H9 (cell line): ENCODE measurements at regions not wholly inside any gene's neighbourhood (a gene's known extent, or its start where the extent isn't known, plus 50 kb on each side); places are given as distances from the start of the nearest gene placed in this dataset.

Source experiments
- DNase-seq: peaks from one replicate; pipeline ENCODE4 v3.0.0-alpha.2; 2017
- H2AFZ ChIP-seq: one replicate; pipeline ENCODE4 v1.6.1; 2013; ENCODE audit warnings: mild to moderate bottlenecking, low read length, control low read depth, moderate library complexity
- H2AK5ac ChIP-seq: 2 replicates; pipeline ENCODE4 v1.6.1; 2013; ENCODE audit warnings: low read length, control low read depth, mixed read lengths; ENCODE audit not compliant: insufficient read length
- H2BK120ac ChIP-seq: one replicate; pipeline ENCODE4 v1.6.1; 2013; ENCODE audit warnings: low read depth, mild to moderate bottlenecking, low read length, control low read depth, inconsistent platforms; ENCODE audit not compliant: poor library complexity, severe bottlenecking
- H2BK12ac ChIP-seq: 2 replicates; pipeline ENCODE4 v1.6.1; 2013; ENCODE audit warnings: low read length, control low read depth, mixed read lengths, low read depth; ENCODE audit not compliant: insufficient read length
- H2BK15ac ChIP-seq: 2 replicates; pipeline ENCODE4 v1.6.1; 2013; ENCODE audit warnings: low read depth, low read length, control low read depth
- H2BK20ac ChIP-seq: one replicate; pipeline ENCODE4 v1.6.1; 2013; ENCODE audit warnings: low read depth, mild to moderate bottlenecking, low read length, control low read depth, inconsistent platforms; ENCODE audit not compliant: poor library complexity, severe bottlenecking
- H2BK5ac ChIP-seq: 2 replicates; pipeline ENCODE4 v1.6.1; 2013; ENCODE audit warnings: low read length, control low read depth, mixed read lengths; ENCODE audit not compliant: insufficient read length
- H3K14ac ChIP-seq: 2 replicates; pipeline ENCODE4 v1.6.1; 2013; ENCODE audit warnings: low read length, control low read depth; ENCODE audit not compliant: insufficient read depth
- H3K18ac ChIP-seq: 2 replicates; pipeline ENCODE4 v1.6.1; 2013; ENCODE audit warnings: low read depth, mild to moderate bottlenecking, mixed read lengths, low read length, control low read depth; ENCODE audit not compliant: insufficient read length
- H3K23ac ChIP-seq: 2 replicates; pipeline ENCODE4 v1.6.1; 2013; ENCODE audit warnings: low read length, control low read depth, mixed read lengths, low read depth; ENCODE audit not compliant: insufficient read length
- H3K23me2 ChIP-seq: 2 replicates; pipeline ENCODE4 v1.6.1; 2013; ENCODE audit warnings: low read depth, mild to moderate bottlenecking, mixed read lengths, low read length, control low read depth; ENCODE audit not compliant: insufficient read length, poor library complexity, severe bottlenecking
- H3K27ac ChIP-seq: 2 replicates; pipeline ENCODE4 v1.5.1; 2013; ENCODE audit warnings: low read length, control low read depth, mixed read lengths, low read depth; ENCODE audit not compliant: insufficient read length
- H3K27me3 ChIP-seq: 2 replicates; pipeline ENCODE4 v1.6.1; 2013; ENCODE audit warnings: low read length, control low read depth, inconsistent platforms; ENCODE audit not compliant: insufficient read depth
- H3K4ac ChIP-seq: 2 replicates; pipeline ENCODE4 v1.6.1; 2013; ENCODE audit warnings: low read depth, mild to moderate bottlenecking, control low read depth, inconsistent platforms, low read length, moderate library complexity
- H3K4me1 ChIP-seq: 2 replicates; pipeline ENCODE4 v1.6.1; 2013; ENCODE audit warnings: low read length, control low read depth, inconsistent platforms; ENCODE audit not compliant: insufficient read depth
- H3K4me2 ChIP-seq: 2 replicates; pipeline ENCODE4 v1.6.1; 2013; ENCODE audit warnings: low read length, control low read depth, mixed read lengths; ENCODE audit not compliant: insufficient read length, insufficient read depth
- H3K56ac ChIP-seq: 2 replicates; pipeline ENCODE4 v1.6.1; 2013; ENCODE audit warnings: low read depth, mild to moderate bottlenecking, mixed read lengths, low read length, control low read depth; ENCODE audit not compliant: insufficient read length
- H3K79me1 ChIP-seq: 2 replicates; pipeline ENCODE4 v1.6.1; 2013; ENCODE audit warnings: low read depth, mild to moderate bottlenecking, moderate library complexity, low read length, control low read depth, inconsistent platforms; ENCODE audit not compliant: insufficient read depth, poor library complexity, severe bottlenecking
- H3K79me2 ChIP-seq: 2 replicates; pipeline ENCODE4 v1.6.1; 2013; ENCODE audit warnings: low read length, control low read depth, inconsistent platforms; ENCODE audit not compliant: insufficient read depth
- H3K9ac ChIP-seq: 2 replicates; pipeline ENCODE4 v1.6.1; 2013; ENCODE audit warnings: low read length, control low read depth, mixed read lengths; ENCODE audit not compliant: insufficient read length; ENCODE audit errors: extremely low read depth
- H3K9me3 ChIP-seq: one replicate; pipeline ENCODE4 v1.6.1; 2013; ENCODE audit warnings: low read depth, low read length, inconsistent platforms; ENCODE audit not compliant: control insufficient read depth
- H3T11ph ChIP-seq: one replicate; pipeline ENCODE4 v1.6.1; 2013; ENCODE audit warnings: mild to moderate bottlenecking, low read length, control low read depth, inconsistent platforms
- H4K20me1 ChIP-seq: one replicate; pipeline ENCODE4 v1.6.1; 2013; ENCODE audit not compliant: control insufficient read depth, insufficient read length, insufficient read depth
- H4K5ac ChIP-seq: 2 replicates; pipeline ENCODE4 v1.6.1; 2013; ENCODE audit warnings: low read depth, mild to moderate bottlenecking, mixed read lengths, low read length, control low read depth; ENCODE audit not compliant: insufficient read length
- H4K8ac ChIP-seq: replicated peaks from 2 replicates; pipeline ENCODE4 v1.6.1; 2013; ENCODE audit warnings: low read length, control low read depth, mixed read lengths, low read depth; ENCODE audit not compliant: insufficient read length
- H4K91ac ChIP-seq: 2 replicates; pipeline ENCODE4 v1.6.1; 2013; ENCODE audit warnings: low read depth, mild to moderate bottlenecking, moderate library complexity, mixed read lengths, low read length, control low read depth; ENCODE audit not compliant: insufficient read length
- H3K27ac Mint-ChIP-seq, 3 experiments: 2 replicates in 2 of 3; 3 replicates in 1 of 3; pipeline ENCODE4 v1.8.0; 2020 to 2021; ENCODE audit warnings: mixed read lengths in 3 of 3, mild to moderate bottlenecking in 1 of 3, moderate library complexity in 1 of 3
- H3K27me3 Mint-ChIP-seq: 2 replicates; pipeline ENCODE4 v1.8.0; 2021; ENCODE audit warnings: low read depth, mild to moderate bottlenecking, moderate library complexity, mixed read lengths
- H3K36me3 Mint-ChIP-seq, 3 experiments: 2 replicates in 2 of 3; 3 replicates in 1 of 3; pipeline ENCODE4 v1.8.0; 2020 to 2021; ENCODE audit warnings: low read depth in 3 of 3, mixed read lengths in 3 of 3; ENCODE audit not compliant: insufficient read depth in 1 of 3
- H3K4me1 Mint-ChIP-seq, 2 experiments: 2 replicates each; pipeline ENCODE4 v1.8.0; 2020; ENCODE audit warnings: mixed read lengths in 2 of 2
- H3K4me3 Mint-ChIP-seq, 2 experiments: 2 replicates in 1 of 2; 3 replicates in 1 of 2; pipeline ENCODE4 v1.8.0; 2020 to 2021; ENCODE audit warnings: mild to moderate bottlenecking in 2 of 2, mixed read lengths in 2 of 2, moderate library complexity in 1 of 2
- H3K9me3 Mint-ChIP-seq, 2 experiments: 2 replicates in 1 of 2; 3 replicates in 1 of 2; pipeline ENCODE4 v1.8.0; 2020; ENCODE audit warnings: mild to moderate bottlenecking in 2 of 2, mixed read lengths in 2 of 2, moderate library complexity in 1 of 2
- WGBS: extraction: QIAGEN DNeasy Blood & Tissue Kit; methylation state at CpG from one replicate; pipeline ENCODE4 v1.1.7; 2013; ENCODE audit warnings: missing lambda C conversion rate, low lambda C conversion rate, mixed read lengths; ENCODE audit not compliant: insufficient read length; ENCODE audit errors: extremely low coverage; 5-methylcytosine and 5-hydroxymethylcytosine counted together
- TF ChIP-seq, protein P1 (sequence below): fragments of 200-600 bp; sonication (generic); conservative IDR thresholded peaks from 3 replicates; pipeline ENCODE4 v1.8.0; 2021; ENCODE audit warnings: antibody characterized with exemption, mild to moderate bottlenecking

- Histone ChIP-seq H3K27me3 (no peaks in the 10 kb centered on the region), H3K14ac (no peak overlapping the region), H3K4ac (no peak overlapping the region), H3K9me3 (no peaks in the 10 kb centered on the region), H3T11ph (no peak overlapping the region), H3K79me2 (no peaks in the 10 kb centered on the region), H3K4me1 (no peaks in the 10 kb centered on the region), H4K91ac (no peak overlapping the region), H3K23me2 (no peaks in the 10 kb centered on the region), H2AFZ (no peak overlapping the region), H2AK5ac (no peak overlapping the region), H3K56ac (no peak overlapping the region), H2BK120ac (no peak overlapping the region), H2BK15ac (no peak overlapping the region), H2BK12ac (no peak overlapping the region), H4K8ac (no peak overlapping the region), H3K23ac (no peak overlapping the region), H3K9ac (no peak overlapping the region), H4K20me1 (no peaks in the 10 kb centered on the region), H2BK20ac (no peak overlapping the region), H3K79me1 (no peaks in the 10 kb centered on the region), H3K4me2 (no peak overlapping the region), H2BK5ac (no peak overlapping the region), H4K5ac (no peak overlapping the region), H3K18ac (no peak overlapping the region), H3K27ac (no peak overlapping the region)
- Mint-ChIP-seq H3K4me1 (peaks cover 9 to 11% of the 10 kb centered on the region in 2 experiments), H3K27ac (no peak overlapping the region), H3K9me3 (no peaks in the 10 kb centered on the region), H3K4me3 (no peak overlapping the region), H3K36me3 (no peaks in the 10 kb centered on the region), H3K27me3 (peaks cover 8% of the 10 kb centered on the region)
- TF ChIP-seq, protein P1, sequence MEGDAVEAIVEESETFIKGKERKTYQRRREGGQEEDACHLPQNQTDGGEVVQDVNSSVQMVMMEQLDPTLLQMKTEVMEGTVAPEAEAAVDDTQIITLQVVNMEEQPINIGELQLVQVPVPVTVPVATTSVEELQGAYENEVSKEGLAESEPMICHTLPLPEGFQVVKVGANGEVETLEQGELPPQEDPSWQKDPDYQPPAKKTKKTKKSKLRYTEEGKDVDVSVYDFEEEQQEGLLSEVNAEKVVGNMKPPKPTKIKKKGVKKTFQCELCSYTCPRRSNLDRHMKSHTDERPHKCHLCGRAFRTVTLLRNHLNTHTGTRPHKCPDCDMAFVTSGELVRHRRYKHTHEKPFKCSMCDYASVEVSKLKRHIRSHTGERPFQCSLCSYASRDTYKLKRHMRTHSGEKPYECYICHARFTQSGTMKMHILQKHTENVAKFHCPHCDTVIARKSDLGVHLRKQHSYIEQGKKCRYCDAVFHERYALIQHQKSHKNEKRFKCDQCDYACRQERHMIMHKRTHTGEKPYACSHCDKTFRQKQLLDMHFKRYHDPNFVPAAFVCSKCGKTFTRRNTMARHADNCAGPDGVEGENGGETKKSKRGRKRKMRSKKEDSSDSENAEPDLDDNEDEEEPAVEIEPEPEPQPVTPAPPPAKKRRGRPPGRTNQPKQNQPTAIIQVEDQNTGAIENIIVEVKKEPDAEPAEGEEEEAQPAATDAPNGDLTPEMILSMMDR: no peak
- no peak for DNase-seq
- no CpG with 5 or more reads among the region's 9 CpGs for WGBS
Measured at GRCh38 chr12:93061473-93062419, 132.7 kb upstream of the EEA1 start.
